ENCODE measurements at regions not wholly inside any gene's neighbourhood (a gene's known extent, or its start where the extent isn't known, plus 50 kb on each side); places are given as distances from the start of the nearest gene placed in this dataset.

- no peak for DNase-seq (ENCODE audit: low read depth)
These were observed 295.6 kb downstream of the PCNX1 start for GRCh38 chr14:71202881-71203280.

- DNase-seq (ENCODE audit: low read depth) = no peak
These were observed 296.0 kb downstream of the PCNX1 start for GRCh38 chr14:71203306-71203705.

- no peak for DNase-seq (ENCODE audit: low read depth)
These were observed 297.0 kb downstream of the PCNX1 start for GRCh38 chr14:71204231-71204630.

- no peak for DNase-seq (ENCODE audit: low read depth)
These were observed 297.5 kb downstream of the PCNX1 start for GRCh38 chr14:71204768-71205167.

- DNase-seq (ENCODE audit: low read depth) = no peak
These were observed 298.9 kb downstream of the PCNX1 start for GRCh38 chr14:71206123-71206522.

GRCh38 chr14:71206766-71207371 is 299.6 kb downstream of the PCNX1 start:
- no peak for DNase-seq (ENCODE audit: low read depth)

- DNase-seq (ENCODE audit: low read depth) = no peak
These were observed 301.6 kb downstream of the PCNX1 start for GRCh38 chr14:71208702-71209357.

GRCh38 chr14:71209888-71210287 is 302.6 kb downstream of the PCNX1 start:
- no peak for DNase-seq (ENCODE audit: low read depth)

- no peak for DNase-seq (ENCODE audit: low read depth)
These were observed 304.8 kb downstream of the PCNX1 start for GRCh38 chr14:71212093-71212492.

GRCh38 chr14:71212683-71213107 is 305.4 kb downstream of the PCNX1 start:
- DNase-seq (ENCODE audit: low read depth) = no peak

GRCh38 chr14:71214241-71214640 is 307.0 kb downstream of the PCNX1 start:
- no peak for DNase-seq (ENCODE audit: low read depth)

- no peak for DNase-seq (ENCODE audit: low read depth)
These were observed 313.2 kb downstream of the PCNX1 start for GRCh38 chr14:71220462-71220861.

GRCh38 chr14:71221119-71221518 is 313.9 kb downstream of the PCNX1 start:
- DNase-seq (ENCODE audit: low read depth) = no peak

- no peak for DNase-seq (ENCODE audit: low read depth)
These were observed 317.9 kb downstream of the PCNX1 start for GRCh38 chr14:71225113-71225512.

GRCh38 chr14:71228711-71229110 is 321.5 kb downstream of the PCNX1 start:
- no peak for DNase-seq (ENCODE audit: low read depth)

GRCh38 chr14:71229875-71230274 is 322.6 kb downstream of the PCNX1 start:
- DNase-seq (ENCODE audit: low read depth) = no peak

- no peak for DNase-seq (ENCODE audit: low read depth)
These were observed 323.6 kb downstream of the PCNX1 start for GRCh38 chr14:71230897-71231296.

- DNase-seq (ENCODE audit: low read depth) = no peak
These were observed 324.5 kb downstream of the PCNX1 start for GRCh38 chr14:71231521-71232393.

GRCh38 chr14:71232506-71232905 is 325.2 kb downstream of the PCNX1 start:
- no peak for DNase-seq (ENCODE audit: low read depth)

GRCh38 chr14:71235875-71236274 is 328.6 kb downstream of the PCNX1 start:
- DNase-seq (ENCODE audit: low read depth) = no peak

- DNase-seq (ENCODE audit: low read depth) = no peak
These were observed 329.2 kb downstream of the PCNX1 start for GRCh38 chr14:71236487-71236886.

- DNase-seq (ENCODE audit: low read depth) = no peak
These were observed 330.3 kb downstream of the PCNX1 start for GRCh38 chr14:71237556-71237955.

- no peak for DNase-seq (ENCODE audit: low read depth)
These were observed 331.6 kb downstream of the PCNX1 start for GRCh38 chr14:71238835-71239234.

Data from activated T-cell treated with anti-CD3 and anti-CD28 coated beads for 48 hours (primary cell).